HG03196 (cell line): ENCODE measurements at regions not wholly inside any gene's neighbourhood (a gene's known extent, or its start where the extent isn't known, plus 50 kb on each side); places are given as distances from the start of the nearest gene placed in this dataset.

ENCODE experiments used
- ATAC-seq: cut with Tn5 transposase; IDR thresholded peaks from one replicate; pipeline ENCODE4 v1.9.1; 2021; ENCODE audit not compliant: unreplicated experiment

GRCh38 chr18:25658476-25658875 is 306.5 kb upstream of the ZNF521 start:
- ATAC-seq, result no peak

GRCh38 chr18:25651553-25651952 is 299.6 kb upstream of the ZNF521 start:
- no peak for ATAC-seq

DNA sequence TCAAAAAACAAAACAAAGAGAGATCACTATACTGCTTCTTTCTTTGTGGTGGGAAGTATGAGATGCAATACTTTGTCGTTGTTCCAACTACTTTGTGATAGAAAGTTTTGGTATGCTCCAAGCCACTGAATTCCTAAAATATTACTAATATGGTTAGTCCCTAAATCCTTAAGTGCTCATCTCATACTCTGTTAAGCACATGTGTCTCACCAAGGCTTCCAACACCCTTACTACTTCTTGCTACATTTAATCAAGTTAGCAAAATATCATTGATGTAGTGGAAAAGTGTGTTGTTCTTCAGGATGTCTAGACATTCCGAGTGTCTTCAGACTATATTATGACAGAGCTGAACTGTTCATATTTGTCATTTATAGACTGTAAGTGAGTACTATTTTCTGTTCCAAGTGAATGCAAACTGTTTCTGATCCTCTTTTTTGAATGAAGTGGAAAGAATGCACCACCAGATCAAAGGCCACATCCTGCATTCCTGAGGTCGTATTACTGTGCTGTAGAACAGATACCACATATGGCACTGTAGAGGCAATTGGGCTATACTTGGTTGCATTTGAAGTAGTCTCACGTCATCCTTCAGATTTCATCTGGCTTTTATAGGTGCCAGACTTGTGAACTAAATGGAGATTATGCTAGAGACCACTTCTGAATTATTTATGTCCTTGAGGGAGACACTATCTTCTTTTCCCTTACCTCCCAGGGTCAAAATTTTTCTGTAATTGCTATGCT is 298.4 kb upstream of the ZNF521 start:
- ATAC-seq, result no peak

DNA sequence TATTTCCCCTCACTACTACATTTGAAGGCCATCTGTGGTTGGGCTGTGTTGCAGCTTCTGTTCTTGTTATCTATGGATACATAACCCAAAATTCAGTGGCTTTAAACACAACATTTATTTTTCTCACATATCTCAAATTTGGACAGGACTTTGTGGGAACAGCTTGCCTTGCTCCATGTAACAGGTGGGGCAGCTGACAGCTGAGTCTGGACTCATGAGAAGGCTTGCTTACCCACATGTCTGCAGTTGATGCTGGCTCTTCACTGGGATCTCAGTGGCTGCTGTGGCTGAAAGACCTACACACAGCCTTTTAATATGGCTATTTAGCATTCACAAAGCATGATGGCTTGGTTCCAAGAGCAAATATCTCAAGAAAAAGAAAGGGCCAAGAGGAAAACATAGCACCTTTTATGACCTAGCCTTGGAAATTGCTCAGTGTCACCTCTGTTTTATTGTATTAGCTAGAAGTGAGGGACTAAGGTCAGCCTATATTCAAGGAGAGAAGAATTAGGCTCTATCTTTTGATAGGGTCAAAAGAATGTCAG is 296.8 kb upstream of the ZNF521 start:
- no peak for ATAC-seq

GRCh38 chr18:25647404-25647803 is 295.4 kb upstream of the ZNF521 start:
- ATAC-seq, result no peak

DNA sequence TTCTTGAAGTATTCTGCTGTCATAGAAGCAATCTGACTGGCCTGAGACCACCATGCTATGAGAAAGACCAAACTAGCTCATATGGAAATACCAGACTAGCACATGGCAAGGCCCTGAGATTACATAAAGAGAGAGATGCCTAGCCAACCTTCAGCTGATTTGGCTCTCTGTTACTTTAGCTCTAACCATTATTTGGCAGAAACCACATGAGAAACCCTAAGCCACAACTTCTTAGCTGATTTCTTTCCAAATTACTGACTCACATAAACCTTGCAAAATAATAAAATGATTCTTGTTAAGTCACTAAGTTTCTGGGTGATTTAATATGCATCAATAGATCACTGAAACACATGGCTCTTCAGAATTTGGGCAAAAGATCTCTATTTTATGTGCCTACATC is 295.0 kb upstream of the ZNF521 start:
- no peak for ATAC-seq

- ATAC-seq, result no peak
These were observed 287.6 kb upstream of the ZNF521 start for GRCh38 chr18:25639596-25639995.

DNA sequence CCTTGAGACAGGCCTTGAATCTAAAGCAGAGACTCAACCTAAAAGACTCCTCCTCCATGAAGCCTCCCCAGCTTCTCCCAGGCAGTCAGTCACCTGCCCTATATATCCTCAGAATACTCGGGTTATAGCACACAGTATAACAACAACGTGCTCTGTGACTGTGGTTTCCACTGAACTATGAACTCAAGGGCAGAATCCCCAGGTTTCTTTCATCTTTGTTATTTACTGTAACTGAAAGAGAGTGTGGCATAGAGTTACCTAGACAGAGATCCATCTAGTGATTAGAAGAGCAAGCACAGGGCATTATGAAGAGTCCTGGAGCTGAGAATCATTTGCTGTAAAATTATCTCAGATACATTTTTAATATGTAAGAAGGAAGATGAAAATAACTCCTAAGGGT is 281.6 kb upstream of the ZNF521 start:
- ATAC-seq, result no peak

- ATAC-seq, result no peak
These were observed 278.7 kb upstream of the ZNF521 start for GRCh38 chr18:25630682-25631081.

GRCh38 chr18:25621682-25622081 is 269.7 kb upstream of the ZNF521 start:
- no peak for ATAC-seq

- ATAC-seq, result no peak
These were observed 269.2 kb upstream of the ZNF521 start for GRCh38 chr18:25621144-25621543.

DNA sequence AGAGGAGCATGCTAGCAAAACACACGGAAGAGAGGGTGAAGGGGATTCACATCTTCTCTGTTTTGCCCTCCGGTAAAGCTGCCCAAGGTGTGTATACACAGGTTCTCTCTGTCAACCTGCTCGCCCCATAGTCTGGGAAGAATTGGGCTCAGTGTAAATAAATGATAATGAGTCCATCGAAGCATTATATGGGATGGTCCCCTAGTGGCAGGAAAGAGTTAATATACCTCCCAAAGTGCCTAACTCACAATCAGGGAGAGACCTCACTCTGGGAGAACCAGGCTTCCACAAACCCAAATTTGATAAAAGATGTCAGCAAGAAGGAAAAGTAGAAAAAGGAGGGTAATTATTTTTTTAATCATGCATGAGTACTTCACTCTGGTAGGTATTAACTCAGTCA is 262.2 kb upstream of the ZNF521 start:
- no peak for ATAC-seq

- ATAC-seq, result no peak
These were observed 260.5 kb upstream of the ZNF521 start for GRCh38 chr18:25612466-25612865.

DNA sequence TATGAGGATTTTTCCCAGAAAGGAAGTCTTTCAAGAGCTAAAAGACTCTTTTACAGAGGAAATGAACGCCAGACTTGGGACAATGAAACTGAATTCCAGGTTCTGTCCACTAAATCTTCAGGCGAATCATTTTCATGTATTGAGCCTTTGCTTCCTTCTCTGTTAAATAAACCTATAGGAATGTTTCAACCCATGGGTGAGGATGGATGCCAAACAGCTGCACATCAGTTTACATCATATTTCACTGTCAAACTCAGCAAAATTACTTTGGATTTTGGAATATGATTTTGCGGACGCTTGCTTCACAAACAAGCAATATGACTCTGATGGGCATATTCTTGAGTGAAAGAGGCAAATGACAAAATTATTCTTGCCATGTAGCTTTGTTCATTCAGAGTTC is 256.1 kb upstream of the ZNF521 start:
- no peak for ATAC-seq

- no peak for ATAC-seq
These were observed 253.1 kb upstream of the ZNF521 start for GRCh38 chr18:25604894-25605597.

- ATAC-seq, result no peak
These were observed 252.4 kb upstream of the ZNF521 start for GRCh38 chr18:25604196-25604893.

GRCh38 chr18:25599443-25599842 is 247.5 kb upstream of the ZNF521 start:
- no peak for ATAC-seq

- no peak for ATAC-seq
These were observed 245.5 kb upstream of the ZNF521 start for GRCh38 chr18:25597476-25597875.

GRCh38 chr18:25595274-25596060 is 243.5 kb upstream of the ZNF521 start:
- ATAC-seq, result no peak

DNA sequence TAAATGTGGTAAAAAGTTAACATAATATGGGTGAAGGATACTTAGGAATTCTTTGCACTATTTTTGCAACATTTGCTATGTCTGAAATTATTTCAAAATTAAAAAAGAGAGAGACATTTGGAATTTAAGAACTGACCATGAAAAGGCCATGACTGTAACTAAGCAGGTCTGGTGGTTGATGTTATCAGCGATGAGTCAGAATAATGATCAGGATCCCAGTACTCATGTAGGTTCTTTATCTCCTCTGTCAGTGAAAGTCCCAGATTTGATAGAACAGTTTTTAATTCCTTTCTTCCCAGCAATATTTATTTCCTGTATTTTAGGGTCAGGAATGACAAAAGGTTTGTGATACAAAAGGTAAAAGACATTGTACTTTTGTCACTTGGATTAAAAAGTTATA is 242.4 kb upstream of the ZNF521 start:
- no peak for ATAC-seq

DNA sequence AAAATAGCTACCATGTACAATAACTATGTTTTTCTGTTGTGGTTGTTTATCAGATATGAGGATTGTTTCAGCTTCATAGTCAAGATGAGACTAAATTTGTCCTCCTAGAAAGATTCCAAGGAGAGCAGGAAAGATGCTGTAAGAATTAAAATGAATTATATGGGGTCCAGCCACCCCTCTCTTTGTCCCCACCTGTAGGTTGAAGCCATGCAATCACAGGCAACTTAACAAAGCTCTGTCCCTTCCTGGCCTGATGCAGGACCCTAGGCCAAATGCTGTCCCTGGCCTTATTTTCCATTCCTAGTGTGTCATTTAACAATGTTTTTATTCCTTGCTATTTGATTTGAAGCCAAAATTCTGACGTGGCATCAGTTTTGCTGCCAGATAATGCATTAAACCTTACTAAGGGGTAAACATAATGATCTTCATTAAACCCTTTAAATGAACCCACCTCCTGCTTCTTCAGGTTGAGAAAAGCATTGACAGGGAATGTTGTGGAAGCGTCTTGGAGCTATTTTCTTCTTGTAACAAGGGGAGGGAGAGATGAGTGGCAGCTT is 240.9 kb upstream of the ZNF521 start:
- no peak for ATAC-seq
